ENCODE measurements at regions not wholly inside any gene's neighbourhood (a gene's known extent, or its start where the extent isn't known, plus 50 kb on each side); places are given as distances from the start of the nearest gene placed in this dataset.

- Mint-ChIP-seq H3K27me3 (no peaks in the 10 kb centered on the region), H3K4me1 (ENCODE audit: low read depth) (no peaks in the 10 kb centered on the region), H3K36me3 (ENCODE audit: low read depth) (no peaks in the 10 kb centered on the region), H3K9me3 (no peaks in the 10 kb centered on the region), H3K27ac (no peak overlapping the region), H3K4me3 (no peak overlapping the region)
- ChIA-PET CTCF (no interaction called here), POLR2A (no interaction called here)
- no peak for TF ChIP-seq CTCF (IDR thresholded peaks at IDR 0.05)
- DNase-seq (no peak), ATAC-seq (no peak)
- intact Hi-C loops (cut with micrococcal nuclease): no loop called here
Observed at GRCh38 chr1:216927633-216928032, 204.4 kb upstream of the ESRRG start.

GRCh38 chr1:216926720-216927510 is 203.7 kb upstream of the ESRRG start:
- H3K4me3 Mint-ChIP-seq: no peak overlapping the region
- no peak for TF ChIP-seq CTCF (IDR thresholded peaks at IDR 0.05)
- H3K27ac Mint-ChIP-seq: no peak overlapping the region
- H3K27me3 Mint-ChIP-seq: no peaks in the 10 kb centered on the region
- DNase-seq: no peak
- no peaks in the 10 kb centered on the region for H3K9me3 Mint-ChIP-seq
- no peaks in the 10 kb centered on the region for H3K36me3 Mint-ChIP-seq (ENCODE audit: low read depth)
- no peak for ATAC-seq
- no peaks in the 10 kb centered on the region for H3K4me1 Mint-ChIP-seq (ENCODE audit: low read depth)
- CTCF ChIA-PET: no interaction called here
- POLR2A ChIA-PET: no interaction called here
- intact Hi-C loops (cut with micrococcal nuclease): no loop called here

GRCh38 chr1:216925962-216926625 is 202.9 kb upstream of the ESRRG start:
- Mint-ChIP-seq H3K27ac (no peak overlapping the region), H3K27me3 (no peaks in the 10 kb centered on the region), H3K4me1 (ENCODE audit: low read depth) (no peaks in the 10 kb centered on the region), H3K4me3 (no peak overlapping the region), H3K36me3 (ENCODE audit: low read depth) (no peaks in the 10 kb centered on the region), H3K9me3 (no peaks in the 10 kb centered on the region)
- POLR2A ChIA-PET: no interaction called here
- intact Hi-C loops (cut with micrococcal nuclease): no loop called here
- CTCF ChIA-PET: no interaction called here
- DNase-seq: no peak
- no peak for TF ChIP-seq CTCF (IDR thresholded peaks at IDR 0.05)
- ATAC-seq: no peak

GRCh38 chr1:216924732-216925131 is 201.5 kb upstream of the ESRRG start:
- DNase-seq: no peak
- no peak for TF ChIP-seq CTCF (IDR thresholded peaks at IDR 0.05)
- ChIA-PET POLR2A (no interaction called here), CTCF (no interaction called here)
- H3K27ac Mint-ChIP-seq: no peak overlapping the region
- no peak overlapping the region for H3K4me3 Mint-ChIP-seq
- intact Hi-C loops (cut with micrococcal nuclease): no loop called here
- H3K4me1 Mint-ChIP-seq (ENCODE audit: low read depth): no peaks in the 10 kb centered on the region
- no peak for ATAC-seq
- no peaks in the 10 kb centered on the region for H3K9me3 Mint-ChIP-seq
- H3K27me3 Mint-ChIP-seq: no peaks in the 10 kb centered on the region
- no peaks in the 10 kb centered on the region for H3K36me3 Mint-ChIP-seq (ENCODE audit: low read depth)

- POLR2A ChIA-PET: no interaction called here
Observed at GRCh38 chr1:216923601-216924000, 200.4 kb upstream of the ESRRG start.

More at GRCh38 chr1:216923601-216924000, 200.4 kb upstream of the ESRRG start:
- H3K27ac Mint-ChIP-seq: no peak overlapping the region
- H3K4me3 Mint-ChIP-seq: no peak overlapping the region
- H3K4me1 Mint-ChIP-seq (ENCODE audit: low read depth): no peaks in the 10 kb centered on the region
- TF ChIP-seq CTCF (IDR thresholded peaks at IDR 0.05): no peak
- H3K27me3 Mint-ChIP-seq: no peaks in the 10 kb centered on the region
- CTCF ChIA-PET: no interaction called here
- H3K36me3 Mint-ChIP-seq (ENCODE audit: low read depth): no peaks in the 10 kb centered on the region
- no peaks in the 10 kb centered on the region for H3K9me3 Mint-ChIP-seq
- no peak for DNase-seq
- no peak for ATAC-seq
- intact Hi-C loops (cut with micrococcal nuclease): no loop called here
